Esophagus squamous epithelium (tissue), 4 donors: ENCODE measurements at regions not wholly inside any gene's neighbourhood (a gene's known extent, or its start where the extent isn't known, plus 50 kb on each side); places are given as distances from the start of the nearest gene placed in this dataset.

Experiments
- CTCF ChIP-seq, 6 experiments: fragments of 450-650 bp in 4 of 6; fragments of 200-600 bp in 2 of 6; sonication (generic) in 2 of 6; IDR thresholded peaks; one replicate each; pipeline ENCODE4 v1.5.1; 2016 to 2019; ENCODE audit warnings: antibody characterized with exemption in 6 of 6, mild to moderate bottlenecking in 4 of 6, moderate library complexity in 4 of 6
- POLR2A ChIP-seq, 4 donors: fragments of 450-650 bp; IDR thresholded peaks; one replicate each; pipeline ENCODE4 v1.6.1; 2017; ENCODE audit warnings: antibody characterized with exemption in 4 of 4, mild to moderate bottlenecking in 4 of 4, moderate library complexity in 3 of 4

DNA sequence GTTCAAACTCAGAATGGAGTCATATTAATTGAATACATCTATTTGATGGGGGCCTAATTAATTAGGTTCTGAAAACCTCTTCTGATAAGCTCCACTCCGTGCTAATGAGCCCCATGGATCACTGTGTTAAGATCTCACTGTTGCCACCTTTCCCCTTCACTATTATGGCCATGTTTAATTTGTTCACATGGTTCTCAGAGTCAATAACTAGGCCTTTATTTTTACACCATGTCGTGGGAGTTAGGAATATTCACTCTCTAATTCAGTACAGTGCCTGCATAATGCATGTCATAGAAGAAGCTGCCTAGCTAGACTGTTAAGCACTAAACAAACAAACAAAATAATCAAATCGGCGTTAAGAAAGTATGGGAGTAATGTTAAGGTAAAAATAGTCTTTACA, 84.9 kb downstream of the EDEM1 start:
- TF ChIP-seq CTCF (IDR thresholded peaks at IDR 0.05) (no peak), POLR2A (IDR thresholded peaks at IDR 0.05) (no peak)
